ENCODE measurements at regions not wholly inside any gene's neighbourhood (a gene's known extent, or its start where the extent isn't known, plus 50 kb on each side); places are given as distances from the start of the nearest gene placed in this dataset.

DNA sequence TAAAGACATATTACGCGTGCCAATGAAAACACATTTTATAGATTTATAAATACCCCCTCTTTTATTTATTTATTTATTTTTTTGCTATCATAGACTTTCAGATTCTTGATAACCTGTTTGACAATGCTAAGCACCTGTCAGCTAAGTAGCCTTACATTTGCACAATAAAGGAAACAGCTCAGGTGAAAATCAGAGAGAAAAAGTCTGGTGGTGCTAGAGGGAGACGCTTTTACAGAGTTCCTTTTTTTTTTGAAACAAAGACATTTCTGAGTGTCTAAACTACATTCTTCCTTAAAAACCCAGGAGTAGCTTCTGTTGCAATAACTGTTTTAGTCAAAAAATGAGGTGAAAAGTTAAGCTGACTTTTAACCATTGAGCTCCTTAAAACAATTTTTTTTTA, 1611.6 kb downstream of the NCAM2 start:
- TF ChIP-seq, protein P1, sequence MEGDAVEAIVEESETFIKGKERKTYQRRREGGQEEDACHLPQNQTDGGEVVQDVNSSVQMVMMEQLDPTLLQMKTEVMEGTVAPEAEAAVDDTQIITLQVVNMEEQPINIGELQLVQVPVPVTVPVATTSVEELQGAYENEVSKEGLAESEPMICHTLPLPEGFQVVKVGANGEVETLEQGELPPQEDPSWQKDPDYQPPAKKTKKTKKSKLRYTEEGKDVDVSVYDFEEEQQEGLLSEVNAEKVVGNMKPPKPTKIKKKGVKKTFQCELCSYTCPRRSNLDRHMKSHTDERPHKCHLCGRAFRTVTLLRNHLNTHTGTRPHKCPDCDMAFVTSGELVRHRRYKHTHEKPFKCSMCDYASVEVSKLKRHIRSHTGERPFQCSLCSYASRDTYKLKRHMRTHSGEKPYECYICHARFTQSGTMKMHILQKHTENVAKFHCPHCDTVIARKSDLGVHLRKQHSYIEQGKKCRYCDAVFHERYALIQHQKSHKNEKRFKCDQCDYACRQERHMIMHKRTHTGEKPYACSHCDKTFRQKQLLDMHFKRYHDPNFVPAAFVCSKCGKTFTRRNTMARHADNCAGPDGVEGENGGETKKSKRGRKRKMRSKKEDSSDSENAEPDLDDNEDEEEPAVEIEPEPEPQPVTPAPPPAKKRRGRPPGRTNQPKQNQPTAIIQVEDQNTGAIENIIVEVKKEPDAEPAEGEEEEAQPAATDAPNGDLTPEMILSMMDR (IDR thresholded peaks at IDR 0.05): no peak
- TF ChIP-seq POLR2A (IDR thresholded peaks at IDR 0.05): no peak
